HEK293 (cell line): ENCODE measurements at regions not wholly inside any gene's neighbourhood (a gene's known extent, or its start where the extent isn't known, plus 50 kb on each side); places are given as distances from the start of the nearest gene placed in this dataset.

ENCODE experiments used
- CTCF ChIA-PET: fragments of 350-600 bp; formaldehyde crosslinking; extraction: SDS; loops from one replicate; lab custom pipeline; 2021; ENCODE audit warnings: antibody characterized with exemption; lab: Yijun Ruan, JAX
- POLR2A ChIA-PET: fragments of 300-600 bp; formaldehyde crosslinking; extraction: SDS; loops from one replicate; lab custom pipeline; 2020; ENCODE audit warnings: antibody characterized with exemption, inconsistent platforms; lab: Yijun Ruan, JAX
- H3K27ac ChIP-seq: fragments of 200-500 bp; sonication (Bioruptor generic); 2 replicates; pipeline ENCODE4 v1.5.1; 2014; ENCODE audit warnings: low read depth, low read length, control low read depth, inconsistent platforms; ENCODE audit errors: extremely low read depth
- H3K36me3 ChIP-seq, 2 experiments: fragments of 200-500 bp in 1 of 2; sonication (Bioruptor generic) in 1 of 2; 1 replicate in 1 of 2; 2 replicates in 1 of 2; pipeline ENCODE4 v1.5.1; 2014 to 2017; ENCODE audit warnings: inconsistent platforms in 2 of 2, low read length in 2 of 2; ENCODE audit not compliant: control insufficient read depth in 2 of 2, insufficient read depth in 1 of 2
- H3K4me1 ChIP-seq: fragments of 200-500 bp; sonication (Bioruptor generic); 2 replicates; pipeline ENCODE4 v1.5.1; 2014; ENCODE audit warnings: mild to moderate bottlenecking, low read length, inconsistent platforms; ENCODE audit not compliant: control insufficient read depth, insufficient read depth
- H3K4me3 ChIP-seq: 2 replicates; pipeline ENCODE4 v1.5.1; 2011; ENCODE audit warnings: low read depth, mild to moderate bottlenecking, control low read depth, low read length, moderate library complexity
- H3K9me3 ChIP-seq: fragments of 200-500 bp; sonication (Bioruptor generic); 2 replicates; pipeline ENCODE4 v1.5.1; 2014; ENCODE audit warnings: low read depth, low read length, inconsistent platforms; ENCODE audit not compliant: control insufficient read depth, insufficient read depth
- BCL11A ChIP-seq: fragments of 450-650 bp; formaldehyde crosslinking; IDR thresholded peaks from 2 replicates; pipeline ENCODE4 v1.5.1; 2016; ENCODE audit warnings: low read depth, missing biosample characterization, missing genetic modification characterization
- BCL11B ChIP-seq: fragments of 450-650 bp; formaldehyde crosslinking; IDR thresholded peaks from 2 replicates; pipeline ENCODE4 v1.5.1; 2016; ENCODE audit warnings: low read depth, missing biosample characterization, missing genetic modification characterization
- GLIS2 ChIP-seq: fragments of 450-650 bp; formaldehyde crosslinking; IDR thresholded peaks from 2 replicates; pipeline ENCODE4 v1.5.1; 2016; ENCODE audit warnings: missing biosample characterization, missing genetic modification characterization
- HOXC10 ChIP-seq: sonication (generic); formaldehyde crosslinking; IDR thresholded peaks from 2 replicates; pipeline ENCODE4 v1.8.1; 2023; ENCODE audit warnings: mild to moderate bottlenecking, missing genetic modification reagents
- INSM2 ChIP-seq: fragments of 450-650 bp; formaldehyde crosslinking; IDR thresholded peaks from 2 replicates; pipeline ENCODE4 v1.5.1; 2016; ENCODE audit warnings: missing biosample characterization, missing genetic modification characterization
- KLF1 ChIP-seq: fragments of 450-650 bp; formaldehyde crosslinking; IDR thresholded peaks from 2 replicates; pipeline ENCODE4 v1.5.1; 2016; ENCODE audit warnings: missing biosample characterization, missing genetic modification characterization
- KLF9 ChIP-seq: fragments of 450-650 bp; formaldehyde crosslinking; IDR thresholded peaks from 2 replicates; pipeline ENCODE4 v1.5.1; 2016; ENCODE audit warnings: missing biosample characterization, missing genetic modification characterization, low read depth
- OSR2 ChIP-seq: fragments of 450-650 bp; formaldehyde crosslinking; IDR thresholded peaks from 2 replicates; pipeline ENCODE4 v1.5.1; 2016; ENCODE audit warnings: missing biosample characterization, missing genetic modification characterization
- SETDB1 ChIP-seq: IDR thresholded peaks from one replicate; pipeline ENCODE4 v1.6.1; 2017; ENCODE audit warnings: mild to moderate bottlenecking, low read length, moderate library complexity, mixed read lengths; ENCODE audit not compliant: insufficient read length
- ZBTB1 ChIP-seq: fragments of 450-650 bp; formaldehyde crosslinking; IDR thresholded peaks from 2 replicates; pipeline ENCODE4 v1.5.1; 2016; ENCODE audit warnings: missing biosample characterization, missing genetic modification characterization
- ZBTB6 ChIP-seq: fragments of 450-650 bp; formaldehyde crosslinking; IDR thresholded peaks from 2 replicates; pipeline ENCODE4 v1.5.1; 2017; ENCODE audit warnings: missing biosample characterization, missing genetic modification characterization
- ZBTB8A ChIP-seq: fragments of 450-650 bp; formaldehyde crosslinking; IDR thresholded peaks from 2 replicates; pipeline ENCODE4 v1.5.1; 2016; ENCODE audit warnings: missing biosample characterization, missing genetic modification characterization
- ZNF133 ChIP-seq: fragments of 450-650 bp; formaldehyde crosslinking; IDR thresholded peaks from 2 replicates; pipeline ENCODE4 v1.5.1; 2016; ENCODE audit warnings: missing biosample characterization, missing genetic modification characterization
- ZNF169 ChIP-seq: fragments of 450-650 bp; formaldehyde crosslinking; IDR thresholded peaks from 2 replicates; pipeline ENCODE4 v1.5.1; 2016; ENCODE audit warnings: missing biosample characterization, missing genetic modification characterization
- ZNF174 ChIP-seq: fragments of 450-650 bp; formaldehyde crosslinking; IDR thresholded peaks from 2 replicates; pipeline ENCODE4 v1.5.0; 2017; ENCODE audit warnings: missing biosample characterization, mild to moderate bottlenecking, missing genetic modification characterization
- ZNF211 ChIP-seq: fragments of 450-650 bp; formaldehyde crosslinking; IDR thresholded peaks from 2 replicates; pipeline ENCODE4 v1.5.1; 2016; ENCODE audit warnings: low read depth, missing biosample characterization, missing genetic modification characterization
- ZNF341 ChIP-seq: fragments of 450-650 bp; formaldehyde crosslinking; IDR thresholded peaks from 2 replicates; pipeline ENCODE4; 2016; ENCODE audit warnings: low read depth, missing biosample characterization, missing genetic modification characterization
- ZNF391 ChIP-seq: fragments of 450-650 bp; formaldehyde crosslinking; IDR thresholded peaks from 2 replicates; pipeline ENCODE4 v1.5.1; 2016; ENCODE audit warnings: low read depth, missing biosample characterization, missing genetic modification characterization, borderline replicate concordance
- ZNF600 ChIP-seq: fragments of 450-650 bp; formaldehyde crosslinking; IDR thresholded peaks from 2 replicates; pipeline ENCODE4 v1.5.1; 2016; ENCODE audit warnings: missing biosample characterization, missing genetic modification characterization
- ZNF664 ChIP-seq: fragments of 450-650 bp; formaldehyde crosslinking; IDR thresholded peaks from 2 replicates; pipeline ENCODE4 v1.5.1; 2016; ENCODE audit warnings: missing biosample characterization, missing genetic modification characterization
- ZNF707 ChIP-seq: fragments of 450-650 bp; formaldehyde crosslinking; IDR thresholded peaks from 2 replicates; pipeline ENCODE4 v1.5.1; 2016; ENCODE audit warnings: missing biosample characterization, missing genetic modification characterization
- ZNF76 ChIP-seq: fragments of 450-650 bp; formaldehyde crosslinking; IDR thresholded peaks from 2 replicates; pipeline ENCODE4; 2016; ENCODE audit warnings: low read depth, missing biosample characterization, missing genetic modification characterization, borderline replicate concordance
- TF ChIP-seq, protein P1 (sequence below): fragments of 450-650 bp; formaldehyde crosslinking; IDR thresholded peaks from 2 replicates; pipeline ENCODE4 v1.5.1; 2016; ENCODE audit warnings: missing biosample characterization, missing genetic modification characterization
- TF ChIP-seq, protein P2 (sequence below): fragments of 450-650 bp; formaldehyde crosslinking; IDR thresholded peaks from 2 replicates; pipeline ENCODE4; 2016; ENCODE audit warnings: missing biosample characterization, missing genetic modification characterization

DNA sequence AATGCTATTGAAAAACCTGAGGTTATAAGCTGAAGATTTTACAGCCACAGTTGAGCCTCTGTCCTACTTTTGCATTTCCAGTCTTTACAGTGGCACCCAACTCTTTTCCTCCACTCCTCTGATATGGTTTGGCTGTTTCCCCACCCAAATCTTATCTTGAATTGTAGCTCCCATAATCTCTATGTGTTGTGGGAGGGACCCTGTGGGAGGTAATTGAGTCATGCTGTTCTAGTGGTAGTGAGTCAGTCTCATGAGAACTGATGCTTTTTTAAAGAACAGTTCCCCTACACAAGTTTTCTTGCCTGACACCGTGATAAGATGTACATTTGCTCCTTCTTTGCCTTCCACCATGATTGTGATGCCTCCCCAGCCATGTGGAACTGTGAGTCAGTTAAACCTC lies 646.1 kb upstream of the SEMA6A start (continued):
- TF ChIP-seq, protein P1, sequence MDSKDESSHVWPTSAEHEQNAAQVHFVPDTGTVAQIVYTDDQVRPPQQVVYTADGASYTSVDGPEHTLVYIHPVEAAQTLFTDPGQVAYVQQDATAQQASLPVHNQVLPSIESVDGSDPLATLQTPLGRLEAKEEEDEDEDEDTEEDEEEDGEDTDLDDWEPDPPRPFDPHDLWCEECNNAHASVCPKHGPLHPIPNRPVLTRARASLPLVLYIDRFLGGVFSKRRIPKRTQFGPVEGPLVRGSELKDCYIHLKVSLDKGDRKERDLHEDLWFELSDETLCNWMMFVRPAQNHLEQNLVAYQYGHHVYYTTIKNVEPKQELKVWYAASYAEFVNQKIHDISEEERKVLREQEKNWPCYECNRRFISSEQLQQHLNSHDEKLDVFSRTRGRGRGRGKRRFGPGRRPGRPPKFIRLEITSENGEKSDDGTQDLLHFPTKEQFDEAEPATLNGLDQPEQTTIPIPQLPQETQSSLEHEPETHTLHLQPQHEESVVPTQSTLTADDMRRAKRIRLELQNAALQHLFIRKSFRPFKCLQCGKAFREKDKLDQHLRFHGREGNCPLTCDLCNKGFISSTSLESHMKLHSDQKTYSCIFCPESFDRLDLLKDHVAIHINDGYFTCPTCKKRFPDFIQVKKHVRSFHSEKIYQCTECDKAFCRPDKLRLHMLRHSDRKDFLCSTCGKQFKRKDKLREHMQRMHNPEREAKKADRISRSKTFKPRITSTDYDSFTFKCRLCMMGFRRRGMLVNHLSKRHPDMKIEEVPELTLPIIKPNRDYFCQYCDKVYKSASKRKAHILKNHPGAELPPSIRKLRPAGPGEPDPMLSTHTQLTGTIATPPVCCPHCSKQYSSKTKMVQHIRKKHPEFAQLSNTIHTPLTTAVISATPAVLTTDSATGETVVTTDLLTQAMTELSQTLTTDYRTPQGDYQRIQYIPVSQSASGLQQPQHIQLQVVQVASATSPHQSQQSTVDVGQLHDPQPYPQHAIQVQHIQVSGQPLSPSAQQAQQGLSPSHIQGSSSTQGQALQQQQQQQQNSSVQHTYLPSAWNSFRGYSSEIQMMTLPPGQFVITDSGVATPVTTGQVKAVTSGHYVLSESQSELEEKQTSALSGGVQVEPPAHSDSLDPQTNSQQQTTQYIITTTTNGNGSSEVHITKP (tag by site-specific recombination), result peak; percentile 15; the same call in 1 of the 2 replicates
- TF ChIP-seq KLF9 (tag by site-specific recombination) (no peak), ZNF664 (tag by site-specific recombination) (no peak), SETDB1 (peak; percentile 63), ZBTB1 (no peak), BCL11B (tag by site-specific recombination) (no peak)
- TF ChIP-seq, protein P2, sequence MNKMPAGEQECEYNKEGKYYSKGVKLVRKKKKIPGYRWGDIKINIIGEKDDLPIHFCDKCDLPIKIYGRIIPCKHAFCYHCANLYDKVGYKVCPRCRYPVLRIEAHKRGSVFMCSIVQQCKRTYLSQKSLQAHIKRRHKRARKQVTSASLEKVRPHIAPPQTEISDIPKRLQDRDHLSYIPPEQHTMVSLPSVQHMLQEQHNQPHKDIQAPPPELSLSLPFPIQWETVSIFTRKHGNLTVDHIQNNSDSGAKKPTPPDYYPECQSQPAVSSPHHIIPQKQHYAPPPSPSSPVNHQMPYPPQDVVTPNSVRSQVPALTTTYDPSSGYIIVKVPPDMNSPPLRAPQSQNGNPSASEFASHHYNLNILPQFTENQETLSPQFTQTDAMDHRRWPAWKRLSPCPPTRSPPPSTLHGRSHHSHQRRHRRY, result no peak

DNA sequence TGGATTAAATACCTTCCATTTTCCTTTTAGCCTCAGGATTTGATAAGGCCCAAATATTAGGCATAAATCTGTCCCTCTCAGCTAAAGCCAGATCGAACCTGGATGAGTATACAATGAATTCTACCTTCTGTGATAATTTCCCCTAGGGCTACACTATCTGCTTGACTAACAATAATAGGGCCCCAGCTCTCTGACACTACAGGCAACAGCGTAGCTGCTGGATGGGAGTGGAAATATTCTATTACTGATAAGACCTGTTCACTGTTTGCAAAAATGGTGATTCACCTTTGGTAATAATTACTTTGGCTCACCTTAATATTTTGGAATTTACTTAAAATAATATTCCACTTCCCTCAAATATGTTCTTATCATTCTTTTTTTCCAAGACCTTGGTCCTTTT lies 644.2 kb upstream of the SEMA6A start:
- CTCF ChIA-PET, result no interaction called here
- no peak overlapping the region for H3K4me3 ChIP-seq
- no peaks in the 10 kb centered on the region for H3K9me3 ChIP-seq
- H3K27ac ChIP-seq, result no peak overlapping the region
- POLR2A ChIA-PET, result no interaction called here
- no peaks in the 10 kb centered on the region for H3K36me3 ChIP-seq
- TF ChIP-seq KLF9 (tag by site-specific recombination), result no peak
- no peak for TF ChIP-seq ZNF211
- no peak for TF ChIP-seq ZNF600 (tag by site-specific recombination)
- TF ChIP-seq KLF1, result no peak
- no peaks in the 10 kb centered on the region for H3K4me1 ChIP-seq

DNA sequence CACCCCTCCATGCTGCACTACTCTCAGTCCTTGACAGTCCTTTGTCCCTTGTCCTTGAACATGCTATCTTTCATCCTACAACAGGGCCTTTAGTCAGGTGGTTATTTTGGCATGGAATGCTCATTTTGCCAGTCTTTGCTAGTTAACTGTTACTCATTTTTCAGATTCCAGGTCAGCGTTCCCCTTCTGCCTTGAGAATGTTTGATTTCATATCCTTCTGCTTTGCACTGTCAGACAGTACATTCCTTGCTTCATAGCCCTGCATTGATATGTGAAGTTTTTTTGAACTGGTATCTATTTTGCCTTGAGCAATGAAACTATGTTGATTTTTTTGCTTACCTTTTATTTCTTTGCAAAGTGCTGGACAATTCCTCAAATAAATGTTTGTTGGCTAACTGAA lies 638.2 kb upstream of the SEMA6A start:
- POLR2A ChIA-PET, result no interaction called here
- no peaks in the 10 kb centered on the region for H3K4me1 ChIP-seq
- no peak overlapping the region for H3K27ac ChIP-seq
- H3K36me3 ChIP-seq, result no peaks in the 10 kb centered on the region
- CTCF ChIA-PET, result no interaction called here
- no peak overlapping the region for H3K4me3 ChIP-seq
- no peak for TF ChIP-seq ZBTB8A (tag by site-specific recombination)
- no peak for TF ChIP-seq ZNF133 (tag by site-specific recombination)
- TF ChIP-seq HOXC10 (CRISPR knock-in tag), result no peak
- no peak for TF ChIP-seq ZBTB6 (tag by site-specific recombination)
- TF ChIP-seq ZNF76 (tag by site-specific recombination), result no peak
- H3K9me3 ChIP-seq, result no peaks in the 10 kb centered on the region

DNA sequence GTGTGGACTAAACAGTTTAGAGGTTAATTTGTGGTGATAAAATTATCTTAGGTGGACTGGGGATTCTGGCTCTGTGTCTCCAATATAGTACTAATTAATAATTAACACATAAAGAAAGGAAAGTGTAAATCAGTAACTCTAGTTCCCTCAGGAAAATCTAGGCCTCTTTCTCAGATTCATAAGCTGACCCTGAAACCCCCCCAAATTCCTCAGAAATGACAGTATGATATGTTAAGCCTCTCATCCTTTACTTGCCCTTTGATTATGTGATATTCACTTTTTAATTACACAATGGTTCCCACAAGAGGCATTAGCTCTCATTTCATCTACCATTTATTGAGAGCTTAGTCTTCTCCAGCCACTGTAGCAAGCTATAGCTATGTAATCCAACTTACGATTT lies 636.2 kb upstream of the SEMA6A start:
- Histone ChIP-seq H3K4me3 (no peak overlapping the region), H3K36me3 (no peaks in the 10 kb centered on the region), H3K9me3 (no peaks in the 10 kb centered on the region), H3K4me1 (no peaks in the 10 kb centered on the region), H3K27ac (no peak overlapping the region)
- ChIA-PET CTCF (interaction anchor here (0.6 kb wide), 1 partner anchor 241 kb away, joined by 3 read pairs; no protein-coding TSS in a partner anchor), POLR2A (no interaction called here)
- TF ChIP-seq GLIS2 (tag by site-specific recombination) (no peak), ZNF341 (tag by site-specific recombination) (no peak), ZNF174 (tag by site-specific recombination) (no peak), ZNF707 (tag by site-specific recombination) (no peak), ZNF169 (tag by site-specific recombination) (no peak), OSR2 (no peak), ZNF391 (tag by site-specific recombination) (no peak), INSM2 (tag by site-specific recombination) (no peak), BCL11A (no peak)
